SJCRH30 (cell line): ENCODE measurements at regions not wholly inside any gene's neighbourhood (a gene's known extent, or its start where the extent isn't known, plus 50 kb on each side); places are given as distances from the start of the nearest gene placed in this dataset.
A peak's percentile ranks its signal among the peaks of the same experiment; 100 is the strongest.

Experiments used
- DNase-seq, 2 experiments: peaks; one replicate each; pipeline ENCODE4 v3.0.0-alpha.2; 2015 to 2020
- H3K27ac ChIP-seq: fragments of 250-450 bp; sonication (Bioruptor Pico); 2 replicates; pipeline ENCODE4 v1.5.1; 2020; ENCODE audit warnings: mild to moderate bottlenecking, moderate library complexity
- H3K27me3 ChIP-seq: fragments of 250-450 bp; sonication (Bioruptor Pico); 2 replicates; pipeline ENCODE4 v1.5.1; 2020; ENCODE audit warnings: mild to moderate bottlenecking, moderate library complexity
- H3K36me3 ChIP-seq: fragments of 250-450 bp; sonication (Bioruptor Pico); 2 replicates; pipeline ENCODE4 v1.5.1; 2020; ENCODE audit warnings: mild to moderate bottlenecking, moderate library complexity
- H3K4me1 ChIP-seq: fragments of 250-450 bp; sonication (Bioruptor Pico); 2 replicates; pipeline ENCODE4 v1.5.1; 2020; ENCODE audit warnings: mild to moderate bottlenecking, moderate library complexity
- H3K4me3 ChIP-seq: fragments of 250-450 bp; sonication (Bioruptor Pico); 2 replicates; pipeline ENCODE4 v1.5.1; 2020; ENCODE audit warnings: mild to moderate bottlenecking, moderate library complexity
- H3K9me3 ChIP-seq: fragments of 250-450 bp; sonication (Bioruptor Pico); replicated peaks from 2 replicates; pipeline ENCODE4 v1.5.1; 2020; ENCODE audit warnings: mild to moderate bottlenecking, moderate library complexity

- Histone ChIP-seq H3K4me3 (no peak overlapping the region), H3K4me1 (no peaks in the 10 kb centered on the region), H3K27ac (no peak overlapping the region), H3K27me3 (no peaks in the 10 kb centered on the region), H3K36me3 (no peaks in the 10 kb centered on the region), H3K9me3 (peaks cover 12% of the 10 kb centered on the region)
- no peak for DNase-seq
Measured at GRCh38 chr12:90120627-90121026, 412.0 kb upstream of the ATP2B1 start.

- no peaks in the 10 kb centered on the region for H3K27me3 ChIP-seq
- peak overlapping the region; percentile 70 for H3K27ac ChIP-seq
- H3K4me1 ChIP-seq: peaks cover 24% of the 10 kb centered on the region
- DNase-seq: peak in 1 of 2 experiments; percentile 48
- H3K36me3 ChIP-seq: no peaks in the 10 kb centered on the region
- H3K4me3 ChIP-seq: no peak overlapping the region; the same call in 1 of the 2 replicates
- H3K9me3 ChIP-seq: no peaks in the 10 kb centered on the region; the same call in 1 of the 2 replicates
Measured at GRCh38 chr12:90112666-90113065, 404.0 kb upstream of the ATP2B1 start.

GRCh38 chr12:90111791-90112580 lies 403.3 kb upstream of the ATP2B1 start:
- no peaks in the 10 kb centered on the region for H3K27me3 ChIP-seq
- peaks cover 24% of the 10 kb centered on the region for H3K4me1 ChIP-seq
- H3K27ac ChIP-seq: peak overlapping the region; percentile 70
- no peaks in the 10 kb centered on the region for H3K36me3 ChIP-seq
- peak; percentile 79 to 91 for DNase-seq
- no peaks in the 10 kb centered on the region; the same call in 1 of the 2 replicates for H3K9me3 ChIP-seq
- H3K4me3 ChIP-seq: peak overlapping the region; percentile 35

GRCh38 chr12:90106568-90106967 lies 397.9 kb upstream of the ATP2B1 start:
- H3K27me3 ChIP-seq: no peaks in the 10 kb centered on the region
- peaks cover 9% of the 10 kb centered on the region; the same call in 1 of the 2 replicates for H3K4me1 ChIP-seq
- H3K9me3 ChIP-seq: no peaks in the 10 kb centered on the region
- H3K4me3 ChIP-seq: no peak overlapping the region
- no peaks in the 10 kb centered on the region for H3K36me3 ChIP-seq
- no peak overlapping the region for H3K27ac ChIP-seq
- no peak for DNase-seq

- peaks cover 11% of the 10 kb centered on the region for H3K4me1 ChIP-seq
- H3K27me3 ChIP-seq: no peaks in the 10 kb centered on the region
- H3K27ac ChIP-seq: no peak overlapping the region
- peak in 1 of 2 experiments; percentile 60 for DNase-seq
- H3K36me3 ChIP-seq: no peaks in the 10 kb centered on the region
- H3K4me3 ChIP-seq: no peak overlapping the region
- no peaks in the 10 kb centered on the region for H3K9me3 ChIP-seq
Measured at GRCh38 chr12:90102957-90103652, 394.5 kb upstream of the ATP2B1 start.

- H3K27me3 ChIP-seq: no peaks in the 10 kb centered on the region
- H3K36me3 ChIP-seq: no peaks in the 10 kb centered on the region
- no peak overlapping the region for H3K4me3 ChIP-seq
- no peak for DNase-seq
- H3K9me3 ChIP-seq: no peaks in the 10 kb centered on the region
- H3K4me1 ChIP-seq: peaks cover 13% of the 10 kb centered on the region
- H3K27ac ChIP-seq: no peak overlapping the region
Measured at GRCh38 chr12:90100579-90100978, 391.9 kb upstream of the ATP2B1 start.

GRCh38 chr12:90099288-90099687 lies 390.6 kb upstream of the ATP2B1 start:
- peaks cover 13% of the 10 kb centered on the region for H3K4me1 ChIP-seq
- no peak overlapping the region for H3K4me3 ChIP-seq
- H3K27me3 ChIP-seq: no peaks in the 10 kb centered on the region
- no peaks in the 10 kb centered on the region for H3K9me3 ChIP-seq
- H3K36me3 ChIP-seq: no peaks in the 10 kb centered on the region
- no peak for DNase-seq
- H3K27ac ChIP-seq: no peak overlapping the region

GRCh38 chr12:90098132-90098779 lies 389.6 kb upstream of the ATP2B1 start:
- Histone ChIP-seq H3K27ac (no peak overlapping the region), H3K4me3 (no peak overlapping the region), H3K9me3 (no peaks in the 10 kb centered on the region), H3K36me3 (no peaks in the 10 kb centered on the region), H3K27me3 (no peaks in the 10 kb centered on the region), H3K4me1 (peaks cover 13% of the 10 kb centered on the region)
- DNase-seq: peak; percentile 23 to 48

GRCh38 chr12:90091809-90092208 lies 383.2 kb upstream of the ATP2B1 start:
- Histone ChIP-seq H3K36me3 (no peaks in the 10 kb centered on the region), H3K9me3 (no peaks in the 10 kb centered on the region), H3K4me3 (no peak overlapping the region), H3K27me3 (no peaks in the 10 kb centered on the region), H3K4me1 (peaks cover 19% of the 10 kb centered on the region), H3K27ac (peak overlapping the region; percentile 73)
- no peak for DNase-seq

GRCh38 chr12:90090929-90091651 lies 382.5 kb upstream of the ATP2B1 start:
- Histone ChIP-seq H3K27ac (peak overlapping the region; percentile 73), H3K4me3 (no peak overlapping the region; the same call in 1 of the 2 replicates), H3K9me3 (no peaks in the 10 kb centered on the region), H3K36me3 (no peaks in the 10 kb centered on the region), H3K4me1 (peaks cover 26% of the 10 kb centered on the region), H3K27me3 (no peaks in the 10 kb centered on the region)
- peak; percentile 73 to 85 for DNase-seq

GRCh38 chr12:90086281-90086680 lies 377.6 kb upstream of the ATP2B1 start:
- no peaks in the 10 kb centered on the region for H3K9me3 ChIP-seq
- peak overlapping the region; percentile 41; the same call in 1 of the 2 replicates for H3K27ac ChIP-seq

GRCh38 chr12:90085494-90086274 lies 377.0 kb upstream of the ATP2B1 start:
- H3K4me1 ChIP-seq: peaks cover 38% of the 10 kb centered on the region
- no peaks in the 10 kb centered on the region for H3K9me3 ChIP-seq
- peak overlapping the region; percentile 41; the same call in 1 of the 2 replicates for H3K27ac ChIP-seq
- H3K36me3 ChIP-seq: no peaks in the 10 kb centered on the region
- H3K27me3 ChIP-seq: no peaks in the 10 kb centered on the region
- peak; percentile 60 to 77 for DNase-seq
- H3K4me3 ChIP-seq: no peak overlapping the region

More at GRCh38 chr12:90086281-90086680, 377.6 kb upstream of the ATP2B1 start:
- Histone ChIP-seq H3K4me3 (no peak overlapping the region), H3K4me1 (peaks cover 41% of the 10 kb centered on the region), H3K36me3 (no peaks in the 10 kb centered on the region), H3K27me3 (no peaks in the 10 kb centered on the region)
- DNase-seq: no peak

- Histone ChIP-seq H3K4me1 (peaks cover 34% of the 10 kb centered on the region), H3K9me3 (no peaks in the 10 kb centered on the region), H3K27me3 (no peaks in the 10 kb centered on the region), H3K4me3 (no peak overlapping the region), H3K36me3 (no peaks in the 10 kb centered on the region), H3K27ac (no peak overlapping the region)
- DNase-seq: no peak
Measured at GRCh38 chr12:90084018-90084417, 375.4 kb upstream of the ATP2B1 start.

- Histone ChIP-seq H3K36me3 (no peaks in the 10 kb centered on the region), H3K4me1 (peaks cover 16% of the 10 kb centered on the region), H3K27ac (no peak overlapping the region), H3K4me3 (no peak overlapping the region), H3K9me3 (no peaks in the 10 kb centered on the region), H3K27me3 (no peaks in the 10 kb centered on the region)
- no peak for DNase-seq
Measured at GRCh38 chr12:90080616-90081015, 372.0 kb upstream of the ATP2B1 start.
